ENCODE measurements at regions not wholly inside any gene's neighbourhood (a gene's known extent, or its start where the extent isn't known, plus 50 kb on each side); places are given as distances from the start of the nearest gene placed in this dataset.
"Not testable (repeated sequence)": the region's sequence is repeated elsewhere in the genome, so short reads cannot be mapped to it uniquely, and the experiment has no call there.

DNA sequence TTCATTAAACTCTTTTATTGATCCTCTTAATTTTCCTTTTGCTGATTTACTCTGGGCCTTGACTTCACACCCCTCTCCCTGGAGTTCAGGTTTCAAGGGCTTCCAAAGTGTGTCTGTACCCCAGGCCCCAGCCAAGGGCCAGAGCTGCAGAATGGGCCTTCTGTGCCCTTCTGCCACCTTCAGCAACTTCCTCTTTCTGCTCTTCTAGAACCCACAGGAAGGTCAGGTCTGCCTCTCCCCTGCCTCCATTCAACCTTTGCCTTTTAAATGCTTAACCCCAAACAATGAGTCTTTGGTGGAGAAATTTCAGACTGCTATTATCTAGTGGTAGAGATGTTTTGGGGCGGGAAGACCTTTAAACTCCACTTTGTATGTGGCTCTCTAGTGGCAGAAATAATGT is 63.1 kb downstream of the TSN start:
- DNase-seq, result no peak

DNA sequence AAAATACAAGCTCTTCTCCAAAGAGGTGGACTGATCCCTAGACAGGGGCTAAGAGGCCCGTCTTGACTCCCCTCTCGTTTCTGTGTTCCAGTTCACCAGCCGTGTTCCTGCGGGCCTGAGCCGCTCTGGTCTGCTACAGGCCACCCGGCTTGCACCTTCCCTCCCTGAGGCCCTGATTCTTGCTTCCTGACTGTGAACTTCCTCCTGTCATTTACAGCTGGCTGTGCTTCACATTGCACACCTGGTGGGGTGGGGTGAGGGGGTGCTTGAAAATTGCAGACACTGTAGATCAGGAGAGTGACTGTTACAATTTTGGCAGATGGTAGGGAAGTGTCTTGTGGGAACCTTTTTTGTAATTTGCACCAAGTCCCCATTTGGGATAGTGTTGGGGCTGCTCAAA is 64.4 kb downstream of the TSN start:
- DNase-seq, result no peak

DNA sequence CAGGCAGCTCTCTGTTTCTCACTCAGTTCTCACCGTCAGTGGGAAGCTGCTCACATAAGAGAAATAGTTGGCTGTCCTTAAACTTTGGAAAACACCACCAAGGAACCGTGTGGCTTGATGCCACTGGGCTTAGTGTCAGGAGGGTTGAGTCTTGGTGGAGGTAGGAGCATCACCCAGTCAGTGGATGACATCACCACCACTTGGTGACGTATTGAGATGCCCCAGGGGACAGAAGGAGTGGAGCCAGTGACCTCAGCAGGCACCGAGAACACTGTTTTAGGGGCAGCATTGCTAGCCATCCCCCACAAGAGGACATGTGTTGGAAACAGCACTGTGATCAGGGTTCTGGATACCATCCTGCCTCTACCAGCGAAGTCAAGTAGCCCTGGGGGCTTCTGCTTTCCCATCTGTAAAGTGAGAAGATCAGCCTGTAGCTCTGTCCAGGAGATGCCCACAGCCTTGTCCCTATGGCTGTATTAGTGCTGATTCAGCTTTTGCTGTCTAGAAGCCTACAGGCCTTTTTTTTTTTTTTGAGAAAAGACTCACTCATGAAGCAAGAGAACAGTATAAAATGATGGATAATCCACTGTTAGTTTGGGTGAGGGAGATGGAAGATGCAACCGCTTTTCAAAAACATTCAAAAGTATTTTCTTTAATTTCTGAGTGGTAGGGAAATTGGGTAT is 66.2 kb downstream of the TSN start:
- DNase-seq, result no peak

DNA sequence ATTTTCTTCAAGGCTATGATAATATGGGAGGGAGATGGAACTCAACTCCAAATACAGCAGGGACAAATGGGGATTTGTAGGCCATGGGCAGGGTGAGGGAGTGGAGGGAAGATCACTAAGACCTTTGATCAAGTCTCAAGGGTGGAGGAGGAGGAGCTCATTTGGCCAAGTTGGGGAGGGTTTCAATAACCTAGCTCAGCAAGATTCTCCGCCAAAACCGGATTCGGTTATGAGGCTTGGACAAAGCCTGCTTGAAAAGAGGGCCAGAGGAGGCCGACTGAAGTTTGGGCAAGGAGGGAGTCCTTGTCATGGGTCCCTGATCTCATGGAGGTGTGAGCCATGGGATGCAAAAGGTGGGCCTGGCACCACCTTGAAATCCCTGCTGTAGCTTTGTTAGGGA is 68.8 kb downstream of the TSN start:
- DNase-seq, result no peak

DNA sequence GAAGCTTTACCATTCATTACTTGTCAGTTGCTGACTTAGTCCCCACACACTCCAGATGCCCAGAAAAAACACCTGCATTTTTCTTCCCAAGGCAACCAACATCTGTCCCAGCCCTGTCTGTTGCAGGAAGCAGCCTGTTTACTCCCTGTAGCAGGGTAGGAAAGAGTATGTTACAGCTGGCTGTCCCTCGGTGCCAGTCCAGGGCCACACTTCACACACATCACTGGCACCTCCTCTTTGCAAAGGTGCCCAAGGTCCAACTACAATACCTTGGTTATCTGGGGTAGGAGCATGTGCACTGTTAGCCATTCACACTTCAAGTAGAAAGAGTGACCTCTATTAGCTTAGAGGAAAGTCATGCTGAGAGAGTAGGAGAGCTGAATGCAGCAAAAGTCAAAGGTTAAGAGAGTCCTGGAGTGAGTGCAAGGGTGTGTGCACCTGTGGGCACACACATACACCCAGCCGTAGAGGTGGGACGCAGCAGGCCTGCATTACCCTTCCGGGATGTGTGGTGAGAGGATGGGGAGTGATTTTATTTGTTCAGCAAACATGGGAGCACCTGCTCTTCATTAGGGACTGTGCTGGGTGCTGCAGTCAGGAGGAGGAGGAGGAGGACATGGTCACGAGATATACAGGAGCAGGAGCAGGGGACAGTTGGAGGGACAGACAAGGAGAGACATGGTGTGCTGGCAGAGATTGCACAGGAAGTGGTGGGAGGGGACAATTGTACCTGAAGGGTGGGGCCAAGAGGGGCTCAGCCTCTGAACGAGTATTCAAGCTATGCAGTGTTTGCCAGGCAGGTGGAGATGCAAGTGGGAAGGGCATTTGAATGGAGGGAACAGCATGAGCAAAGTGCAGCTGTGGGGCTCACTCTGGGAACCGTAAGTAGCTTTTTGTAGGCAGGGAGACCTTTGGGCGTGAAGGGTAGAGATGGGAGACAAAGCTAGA is 69.8 kb downstream of the TSN start:
- DNase-seq, result no peak

DNA sequence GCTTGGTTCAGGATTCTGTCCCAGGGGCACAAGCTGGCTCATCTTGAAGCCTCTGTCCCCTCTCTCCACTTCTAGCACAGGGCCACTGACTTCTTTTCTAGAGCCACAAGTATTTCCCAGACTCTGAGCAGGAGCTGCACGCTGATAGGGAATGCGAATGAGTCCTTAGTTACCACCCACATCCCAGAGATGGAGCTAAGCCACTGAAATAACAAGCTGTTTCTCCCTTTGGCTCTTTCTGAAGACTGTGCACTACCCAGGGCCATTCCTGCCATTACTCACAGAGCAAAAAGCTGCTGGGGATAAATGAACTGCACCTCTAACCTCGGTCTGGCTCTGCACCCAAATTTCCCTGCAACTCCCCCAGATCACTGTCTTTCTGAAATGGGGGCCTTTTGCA is 70.6 kb downstream of the TSN start:
- no peak for DNase-seq

DNA sequence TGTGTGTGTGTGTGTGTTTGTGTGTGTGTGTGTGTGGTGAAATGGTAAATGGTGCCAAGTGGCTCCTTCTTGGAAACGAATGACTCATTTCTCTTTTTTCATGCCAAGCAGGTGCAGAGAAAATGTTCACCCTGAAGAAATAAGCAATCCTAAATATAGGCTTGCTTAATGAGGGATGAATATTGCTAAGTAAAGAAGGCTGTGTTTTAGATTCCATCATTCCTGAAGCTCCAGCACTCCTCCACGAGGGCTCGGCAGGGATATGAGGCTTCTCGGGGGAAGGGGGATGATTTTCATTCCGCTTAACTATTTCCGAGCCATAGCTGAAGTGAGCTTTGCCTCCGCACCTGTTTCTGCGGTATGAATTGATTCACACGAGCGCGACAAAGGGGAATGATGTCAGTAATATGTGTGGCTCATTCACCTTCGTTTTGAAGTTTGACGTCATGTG is 72.9 kb downstream of the TSN start:
- DNase-seq, result no peak

DNA sequence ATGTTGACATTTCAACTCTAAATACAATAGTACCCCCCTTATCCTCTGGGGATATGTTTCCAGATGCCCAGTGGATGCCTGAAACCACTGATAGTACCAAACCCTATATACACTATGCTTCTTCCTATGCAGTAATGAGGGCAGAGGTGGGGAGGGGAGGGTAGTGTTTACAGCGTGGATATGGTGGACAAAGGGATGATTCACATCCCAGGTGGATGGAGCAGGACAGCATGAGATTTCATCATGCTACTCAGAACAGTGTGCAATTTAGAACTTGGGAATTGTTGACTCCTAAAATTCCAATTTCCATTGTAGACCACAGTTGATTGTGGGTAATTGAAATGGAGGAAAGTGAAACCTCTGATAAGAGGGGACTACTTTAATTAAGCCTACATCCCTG is 75.4 kb downstream of the TSN start:
- DNase-seq, result no peak

DNA sequence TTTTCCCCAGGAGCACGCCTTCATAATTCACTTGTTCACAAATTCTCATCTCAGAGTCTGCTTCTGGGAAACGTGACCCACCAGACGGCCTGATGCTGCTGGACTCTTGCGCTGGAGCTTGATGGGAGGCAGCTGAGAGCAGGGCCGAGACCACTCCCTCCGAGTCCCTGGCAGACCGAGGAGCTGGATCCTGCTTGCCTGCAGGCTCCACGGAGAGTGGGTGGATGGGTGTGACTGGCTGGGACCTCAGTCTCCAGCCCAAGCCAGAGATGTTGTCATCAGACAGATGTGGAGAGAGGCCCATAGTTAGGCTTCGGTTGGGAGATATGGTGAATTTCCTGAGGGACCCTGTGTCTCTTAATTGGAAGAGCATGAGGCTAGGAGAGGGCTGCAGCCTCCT is 76.4 kb downstream of the TSN start:
- peak; percentile 79 for DNase-seq

DNA sequence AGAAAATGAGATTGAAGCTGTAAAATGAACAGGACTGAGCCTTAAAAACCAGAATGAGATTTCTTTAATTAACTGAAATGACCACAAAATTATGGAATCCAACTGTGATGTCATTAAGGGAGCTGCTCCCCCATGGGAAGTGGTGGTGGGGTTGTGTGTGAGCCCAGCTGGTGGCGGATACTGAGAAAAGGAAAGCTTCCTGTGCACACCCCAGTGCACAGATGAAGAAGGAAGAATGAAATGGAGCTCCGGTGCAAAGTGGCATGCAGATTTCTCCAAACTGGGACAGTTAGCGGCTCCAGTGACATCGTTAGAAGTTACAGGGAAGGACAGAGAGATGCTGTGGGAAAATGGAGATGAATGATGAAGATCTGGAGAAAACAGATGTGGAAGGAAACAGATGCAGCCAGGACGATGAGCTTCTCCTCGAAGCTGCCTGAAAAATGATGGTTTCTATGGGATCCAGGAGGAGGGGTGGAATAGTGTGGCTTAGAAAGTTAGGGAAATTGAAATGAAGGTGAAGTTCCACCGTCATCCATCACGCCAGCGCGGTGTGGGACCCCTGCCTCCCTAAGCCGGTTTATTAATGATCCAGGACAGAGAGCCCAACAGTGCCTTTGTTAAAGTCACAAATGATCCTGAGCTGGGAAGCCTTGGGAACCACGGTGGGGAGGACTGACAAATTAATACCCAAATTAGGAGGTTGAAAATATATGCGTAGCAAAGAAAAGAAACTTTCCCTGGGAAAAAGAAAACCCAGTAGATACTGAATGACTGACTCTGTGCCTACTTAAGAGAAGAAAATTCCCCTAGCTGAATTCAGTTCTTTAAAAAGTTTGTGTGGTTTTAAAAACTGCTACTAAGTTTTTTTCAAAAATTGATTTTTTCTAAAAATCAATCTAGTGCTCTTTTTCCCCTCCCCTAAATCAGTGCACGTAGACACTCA is 77.2 kb downstream of the TSN start:
- peak; percentile 40 for DNase-seq

DNA sequence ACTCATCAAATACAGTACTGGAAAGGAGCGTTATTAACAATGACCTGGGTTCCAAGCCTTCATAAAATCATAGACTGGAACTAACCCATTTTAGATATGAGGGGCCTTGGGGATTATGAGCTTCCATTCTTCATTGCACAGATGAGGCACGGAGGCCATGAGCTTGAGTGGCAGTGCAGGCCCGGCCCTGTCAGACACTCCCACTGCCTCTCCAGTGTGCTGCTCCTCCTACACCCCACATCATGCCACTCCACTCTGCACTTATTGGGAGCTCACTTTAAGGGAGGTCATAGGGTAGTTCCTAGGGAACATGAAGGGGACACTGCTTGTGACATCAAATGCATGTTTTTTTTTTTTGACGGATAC is 77.9 kb downstream of the TSN start:
- DNase-seq, result no peak

DNA sequence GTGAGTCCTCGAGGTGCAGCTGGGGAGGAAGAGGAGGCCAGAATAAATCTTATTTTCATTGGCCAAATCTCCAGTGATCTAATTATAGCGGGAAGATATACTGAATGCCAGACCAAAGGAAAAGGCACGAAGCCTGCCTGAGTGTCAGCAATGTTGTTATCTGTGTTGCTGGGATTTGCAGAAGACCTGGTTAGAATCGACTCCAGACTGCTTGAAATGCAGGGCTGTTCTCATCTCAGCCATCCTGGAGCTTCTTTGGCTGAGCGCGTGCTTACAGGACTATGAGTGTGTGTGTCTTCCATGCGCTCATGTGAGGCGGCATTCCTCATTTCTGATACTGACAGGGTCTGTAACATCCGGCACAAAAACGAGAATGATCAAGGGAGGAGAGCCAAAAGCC is 81.2 kb downstream of the TSN start:
- DNase-seq, result no peak

DNA sequence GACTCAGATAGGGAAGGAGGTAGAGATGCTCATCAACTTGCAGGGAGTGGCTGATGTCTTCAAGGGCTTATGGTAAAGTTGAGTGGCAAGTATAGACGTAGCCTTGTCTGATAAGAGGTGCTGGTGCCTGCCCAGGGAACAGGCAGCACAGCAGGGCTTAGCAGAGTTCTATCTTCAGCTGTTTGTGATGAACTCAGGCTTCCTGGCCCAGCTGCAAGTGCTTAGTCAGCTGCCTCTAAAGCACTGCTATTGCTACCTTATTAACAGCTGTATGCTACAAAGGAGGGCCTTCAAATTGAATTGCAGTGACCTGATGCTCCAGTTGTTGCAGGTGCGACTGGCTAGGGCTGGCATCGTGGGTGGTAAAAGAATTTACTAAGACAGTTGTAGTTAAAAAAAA is 82.1 kb downstream of the TSN start:
- no peak for DNase-seq

DNA sequence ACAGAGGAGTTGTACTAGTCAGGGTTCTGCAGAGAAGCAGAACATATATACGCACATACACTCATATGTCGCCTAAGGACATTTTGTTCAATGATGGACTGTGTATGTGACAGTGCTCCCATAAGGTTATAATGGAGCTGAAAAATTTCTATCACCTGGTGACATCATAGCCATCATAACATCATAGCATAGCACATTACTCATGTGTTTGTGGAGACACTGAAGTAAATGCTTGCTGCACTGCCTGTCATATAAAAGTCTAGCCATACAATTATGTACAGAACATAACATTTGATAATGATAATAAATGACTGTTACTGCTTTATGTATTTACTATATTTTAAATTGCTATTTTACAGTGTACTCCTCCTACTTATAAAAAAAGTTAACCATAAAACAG is 83.1 kb downstream of the TSN start:
- no peak for DNase-seq

DNA sequence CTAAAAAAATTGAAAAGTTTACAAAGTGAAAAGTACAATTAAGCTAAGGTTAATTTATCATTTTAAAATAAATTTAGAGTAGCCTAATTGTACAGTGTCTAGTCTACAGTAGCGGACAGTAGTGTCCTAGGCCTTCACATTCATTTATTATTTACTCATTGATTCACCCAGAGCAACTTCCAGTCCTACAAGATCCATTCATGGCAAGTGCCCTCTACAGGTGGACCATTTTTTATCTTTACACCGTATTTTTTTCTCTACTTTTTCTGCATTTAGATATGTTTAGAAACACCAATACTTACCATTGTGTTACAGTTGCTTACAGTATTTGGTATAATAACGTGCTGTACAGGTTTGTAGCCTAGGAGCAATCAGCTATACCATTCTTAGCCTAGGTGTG is 84.1 kb downstream of the TSN start:
- DNase-seq, result no peak

DNA sequence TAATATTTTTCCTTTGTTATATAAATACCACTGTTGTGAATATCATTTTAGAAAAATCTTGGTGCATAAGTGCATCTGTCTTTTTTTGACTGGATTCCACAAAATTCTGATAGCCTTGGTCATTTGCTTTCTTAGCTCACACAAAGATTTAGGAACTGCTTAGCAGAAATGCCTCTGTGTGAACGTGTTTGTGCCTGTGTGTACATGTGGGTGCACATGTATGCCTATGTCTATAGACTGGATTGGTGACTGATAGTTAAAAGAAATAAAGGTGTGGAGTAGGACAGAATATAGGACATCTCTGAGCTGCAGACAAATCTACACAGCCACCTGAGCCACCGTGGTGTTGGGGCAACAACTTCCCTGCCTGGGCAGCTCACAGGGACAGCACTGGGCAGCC is 93.8 kb downstream of the TSN start:
- DNase-seq, result no peak

DNA sequence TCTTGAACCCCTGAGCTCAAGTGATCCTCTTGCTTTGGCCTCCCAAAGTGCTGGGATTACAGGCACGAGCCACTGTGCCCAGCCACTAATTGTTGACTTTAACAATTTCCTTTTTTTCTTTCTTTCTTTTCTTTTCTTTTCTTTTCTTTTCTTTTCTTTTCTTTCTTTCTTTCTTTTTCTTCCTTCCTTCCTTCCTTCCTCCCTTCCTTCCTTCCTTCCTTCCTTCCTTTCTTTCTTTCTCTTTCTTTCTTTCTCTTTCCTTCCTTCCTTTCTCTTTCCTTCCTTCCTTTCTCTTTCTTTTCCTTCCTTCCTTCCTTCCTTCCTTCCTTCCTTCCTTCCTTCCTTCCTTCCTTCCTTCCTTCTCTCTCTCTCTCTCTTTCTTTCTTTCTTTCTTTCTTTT is 97.7 kb downstream of the TSN start:
- DNase-seq, result not testable (repeated sequence)

DNA sequence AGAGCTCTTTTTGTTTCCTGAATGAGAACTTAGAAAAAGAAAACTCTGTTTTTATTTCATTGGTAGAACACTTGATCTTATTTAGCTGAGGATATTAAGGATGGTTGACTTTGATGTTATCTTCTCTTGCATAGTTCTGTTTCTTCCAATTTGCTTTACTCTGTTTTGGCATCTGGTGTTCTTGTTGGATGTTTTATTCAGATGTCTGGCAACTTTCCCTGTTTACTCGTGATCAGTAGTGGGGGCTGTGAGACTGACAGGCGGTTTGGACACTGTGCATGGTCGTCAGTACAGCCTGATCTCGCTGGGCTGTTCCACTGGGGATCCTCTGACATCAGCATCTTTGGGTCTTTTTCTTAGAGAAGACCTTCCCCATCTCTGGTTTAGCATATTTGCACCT is 100.1 kb downstream of the TSN start:
- DNase-seq, result no peak

DNA sequence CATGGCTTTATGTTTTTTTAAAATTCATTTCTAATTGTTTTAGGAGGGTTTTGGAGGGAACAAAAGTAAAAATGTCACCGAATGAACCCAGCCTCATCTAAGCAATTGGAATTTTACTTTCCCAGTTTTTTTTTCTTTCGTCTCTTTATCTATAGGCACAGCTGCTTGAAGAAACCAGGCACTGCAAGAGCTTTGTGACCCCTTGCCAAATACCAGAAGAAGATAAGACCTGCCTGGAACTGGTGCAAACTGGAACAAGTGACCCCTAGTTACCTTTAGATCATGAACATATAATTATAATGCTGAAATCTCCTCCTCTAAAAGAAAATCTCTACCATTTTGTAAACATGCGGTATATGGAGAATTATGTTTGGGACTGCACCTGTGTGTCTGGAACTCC is 100.9 kb downstream of the TSN start:
- DNase-seq, result no peak

DNA sequence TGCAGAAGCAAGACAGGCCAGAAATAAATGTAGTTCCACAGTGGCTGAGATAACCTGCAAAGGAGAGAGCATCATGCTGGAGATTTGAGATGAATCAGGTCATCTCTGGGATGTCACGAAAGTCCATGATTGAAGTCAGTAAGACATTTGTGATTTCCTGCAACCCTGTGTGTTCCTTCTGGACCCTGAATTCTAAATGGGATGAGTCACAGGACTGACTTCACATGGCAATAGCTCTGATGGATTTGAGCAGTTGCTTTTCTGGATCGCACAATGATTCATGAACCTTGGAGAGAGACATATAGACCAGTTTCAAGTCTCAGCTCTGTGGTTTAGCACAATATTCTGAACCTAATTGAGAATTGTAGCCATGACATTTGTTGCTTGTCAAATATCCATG is 102.9 kb downstream of the TSN start:
- no peak for DNase-seq

DNA sequence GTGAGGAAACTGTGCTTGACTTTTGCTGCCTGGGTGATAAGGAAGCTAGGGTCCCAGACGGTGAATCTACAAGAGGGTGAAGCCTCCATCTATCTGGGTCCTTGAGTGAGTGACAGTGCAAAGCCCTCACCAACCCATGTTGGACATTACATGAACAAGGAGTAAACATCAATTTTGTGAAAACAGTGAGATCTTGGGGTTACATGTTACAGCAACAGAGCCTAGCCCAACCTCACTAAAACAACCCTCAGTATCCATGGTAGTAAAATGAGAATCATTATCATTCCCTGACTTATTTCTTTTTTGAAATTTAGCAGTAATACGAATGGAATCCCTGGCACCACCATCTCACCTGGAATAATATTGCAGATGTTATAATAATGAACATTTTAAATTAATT is 103.4 kb downstream of the TSN start:
- DNase-seq, result no peak

DNA sequence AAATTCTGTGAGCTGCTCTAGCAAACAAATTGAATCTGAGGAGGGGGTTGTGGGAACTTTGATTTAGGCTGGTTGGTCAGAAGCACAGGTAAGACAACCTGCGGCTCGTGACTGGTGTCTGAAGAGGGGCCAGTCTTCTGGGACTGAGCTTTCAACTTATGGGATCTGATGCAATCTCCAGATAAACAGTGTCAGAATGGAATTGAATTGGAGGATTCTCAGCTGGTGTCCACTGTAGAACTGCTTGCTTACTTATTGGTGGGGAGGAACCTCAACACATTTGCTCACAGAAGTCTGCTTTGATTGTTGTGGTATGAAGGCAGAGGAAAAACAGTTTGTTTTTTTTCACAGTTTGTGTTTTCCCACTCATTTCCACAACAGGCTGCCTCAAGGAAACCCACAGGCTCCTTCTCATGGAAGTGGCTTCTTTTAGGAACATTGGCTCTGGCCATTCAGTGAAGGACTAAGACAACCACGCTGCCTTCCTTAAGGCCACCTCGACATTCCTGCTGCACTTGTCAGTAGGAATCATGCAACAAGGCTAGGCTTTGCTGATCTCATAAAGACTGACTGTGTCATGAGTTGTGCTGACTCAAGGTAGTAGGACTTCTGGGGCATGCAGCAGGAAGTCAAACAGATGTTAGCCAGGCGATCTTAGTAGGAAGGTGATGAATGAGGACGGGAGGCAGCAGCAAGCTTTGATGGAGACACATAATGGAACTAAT is 104.7 kb downstream of the TSN start:
- DNase-seq, result no peak

DNA sequence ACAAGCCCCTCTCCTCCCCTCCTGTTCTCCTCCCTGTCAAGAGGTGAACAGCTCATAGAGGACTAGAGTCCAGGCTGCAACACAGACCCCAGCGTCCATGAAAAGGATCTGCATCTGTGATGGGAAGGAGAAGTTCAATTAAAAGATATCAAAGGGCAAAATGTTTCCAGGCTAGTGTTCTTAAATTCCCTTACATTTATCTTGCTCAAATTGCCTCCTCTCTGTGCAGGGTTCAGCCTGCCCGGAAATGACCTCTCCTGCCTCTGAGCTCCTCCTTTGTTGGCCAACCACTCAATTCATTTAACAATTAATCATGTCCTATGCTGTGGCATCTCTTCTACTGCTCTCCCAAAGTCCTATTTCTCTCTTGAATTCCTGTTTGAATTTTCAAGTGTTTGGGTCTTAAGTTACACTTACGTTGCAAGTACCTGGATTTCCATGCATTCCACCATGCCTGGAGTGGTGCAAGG is 105.3 kb downstream of the TSN start:
- no peak for DNase-seq
